ENCODE measurements at regions not wholly inside any gene's neighbourhood (a gene's known extent, or its start where the extent isn't known, plus 50 kb on each side); places are given as distances from the start of the nearest gene placed in this dataset.

- TF ChIP-seq BRF2 (IDR thresholded peaks at IDR 0.05; ENCODE audit: borderline replicate concordance, insufficient read depth, insufficient read length) (no peak), SAFB2 (IDR thresholded peaks at IDR 0.05; ENCODE audit: borderline replicate concordance, low read depth, low read length, severe bottlenecking) (no peak), NFRKB (IDR thresholded peaks at IDR 0.05; ENCODE audit: low read depth) (no peak), BHLHE40 (IDR thresholded peaks at IDR 0.05; ENCODE audit: low read length) (peak; percentile 85), KLF16 (IDR thresholded peaks at IDR 0.05) (peak; percentile 85), MCM2 (IDR thresholded peaks at IDR 0.05; ENCODE audit: low read depth) (no peak), CBX2 (IDR thresholded peaks at IDR 0.05; ENCODE audit: insufficient read depth, low read length, poor library complexity, severe bottlenecking) (no peak), ZNF311 (CRISPR knock-in tag; IDR thresholded peaks at IDR 0.05) (no peak), RHOXF2B (CRISPR knock-in tag; conservative IDR thresholded peaks at IDR 0.05) (no peak), MXI1 (IDR thresholded peaks at IDR 0.05; ENCODE audit: low read depth, low read length) (peak; percentile 72; the same call in 1 of the 2 replicates), FOXJ2 (tag; IDR thresholded peaks at IDR 0.05) (peak; percentile 67; the same call in 1 of the 2 replicates), ZNF124 (CRISPR knock-in tag; IDR thresholded peaks at IDR 0.05) (no peak), ZNF740 (CRISPR knock-in tag; IDR thresholded peaks at IDR 0.05) (no peak), ZNF740 (tag; IDR thresholded peaks at IDR 0.05) (no peak), BACH1 (tag; IDR thresholded peaks at IDR 0.05) (peak; percentile 88; the same call in 1 of the 2 replicates), RCOR1 (IDR thresholded peaks at IDR 0.05; ENCODE audit: borderline replicate concordance in 1 of 2, low read depth in 2 of 2, low read length in 2 of 2) (peak; percentile 98 to 100), EP400 (IDR thresholded peaks at IDR 0.05) (0 out of 2 replicates have a peak, but pooled peaks have one; percentile 21), TBL1XR1 (IDR thresholded peaks at IDR 0.05; ENCODE audit: low read length in 2 of 2) (peak in 1 of 2 experiments; percentile 85; a peak in 2 of 4 replicates), CREM (IDR thresholded peaks at IDR 0.05; ENCODE audit: low read depth) (peak; percentile 74), ZSCAN32 (CRISPR knock-in tag; IDR thresholded peaks at IDR 0.05) (no peak)
- TF ChIP-seq, protein P1, sequence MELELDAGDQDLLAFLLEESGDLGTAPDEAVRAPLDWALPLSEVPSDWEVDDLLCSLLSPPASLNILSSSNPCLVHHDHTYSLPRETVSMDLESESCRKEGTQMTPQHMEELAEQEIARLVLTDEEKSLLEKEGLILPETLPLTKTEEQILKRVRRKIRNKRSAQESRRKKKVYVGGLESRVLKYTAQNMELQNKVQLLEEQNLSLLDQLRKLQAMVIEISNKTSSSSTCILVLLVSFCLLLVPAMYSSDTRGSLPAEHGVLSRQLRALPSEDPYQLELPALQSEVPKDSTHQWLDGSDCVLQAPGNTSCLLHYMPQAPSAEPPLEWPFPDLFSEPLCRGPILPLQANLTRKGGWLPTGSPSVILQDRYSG (tag; conservative IDR thresholded peaks at IDR 0.05; ENCODE audit: low read depth), result peak; percentile 74; the same call in 1 of the 2 replicates
- TF ChIP-seq, protein P2, sequence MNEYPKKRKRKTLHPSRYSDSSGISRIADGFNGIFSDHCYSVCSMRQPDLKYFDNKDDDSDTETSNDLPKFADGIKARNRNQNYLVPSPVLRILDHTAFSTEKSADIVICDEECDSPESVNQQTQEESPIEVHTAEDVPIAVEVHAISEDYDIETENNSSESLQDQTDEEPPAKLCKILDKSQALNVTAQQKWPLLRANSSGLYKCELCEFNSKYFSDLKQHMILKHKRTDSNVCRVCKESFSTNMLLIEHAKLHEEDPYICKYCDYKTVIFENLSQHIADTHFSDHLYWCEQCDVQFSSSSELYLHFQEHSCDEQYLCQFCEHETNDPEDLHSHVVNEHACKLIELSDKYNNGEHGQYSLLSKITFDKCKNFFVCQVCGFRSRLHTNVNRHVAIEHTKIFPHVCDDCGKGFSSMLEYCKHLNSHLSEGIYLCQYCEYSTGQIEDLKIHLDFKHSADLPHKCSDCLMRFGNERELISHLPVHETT (CRISPR knock-in tag; conservative IDR thresholded peaks at IDR 0.05 in 1 of 2, IDR thresholded peaks at IDR 0.05 in 1 of 2), result peak in 1 of 2 experiments; percentile 49; a peak in 1 of 4 replicates
Measured at GRCh38 chr5:173782671-173783101, 105.5 kb upstream of the CPEB4 start (continued).

Data from K562 (cell line).